B cell (primary cell): ENCODE measurements at regions not wholly inside any gene's neighbourhood (a gene's known extent, or its start where the extent isn't known, plus 50 kb on each side); places are given as distances from the start of the nearest gene placed in this dataset.

ENCODE experiments used
- ATAC-seq: fragments of 200-7000 bp; cut with Tn5 transposase; one replicate; pipeline ENCODE4 v1.10.0; 2021; ENCODE audit warnings: low read depth, mild to moderate bottlenecking, moderate number of reproducible peaks, moderate library complexity
- CTCF ChIA-PET: fragments of 350-600 bp; sonication (Branson Sonifier 250); formaldehyde crosslinking; loops from one replicate; lab custom pipeline; 2021; ENCODE audit warnings: antibody characterized with exemption, inconsistent platforms; lab: Charles Lee
- POLR2A ChIA-PET: fragments of 350-600 bp; sonication (Branson Sonifier 250); formaldehyde crosslinking; loops from one replicate; lab custom pipeline; 2021; ENCODE audit warnings: antibody characterized with exemption; lab: Charles Lee
- DNase-seq: peaks from one replicate; pipeline ENCODE4 v3.0.0; 2013
- H2AFZ ChIP-seq: 2 replicates; pipeline ENCODE4 v1.6.1; 2012; ENCODE audit warnings: mild to moderate bottlenecking, low read depth, low read length; ENCODE audit not compliant: insufficient read depth, poor library complexity, severe bottlenecking
- H3K27ac ChIP-seq, 2 donors: 1 replicate in 1 of 2; 2 replicates in 1 of 2; pipeline ENCODE4 v1.5.1; 2012 to 2013; ENCODE audit warnings: low read length in 2 of 2, mild to moderate bottlenecking in 2 of 2, moderate library complexity in 1 of 2
- H3K27me3 ChIP-seq, 4 experiments: fragments of 200-600 bp in 1 of 4; sonication (generic) in 1 of 4; replicated peaks in 1 of 4; 1 replicate in 2 of 4; 2 replicates in 2 of 4; pipeline versions ENCODE4 v1.6.1 to v1.7.0; 2013 to 2016; ENCODE audit warnings: low read length in 3 of 4, mild to moderate bottlenecking in 2 of 4, mixed read lengths in 1 of 4, moderate library complexity in 1 of 4; ENCODE audit not compliant: insufficient read depth in 4 of 4, control insufficient read depth in 3 of 4; ENCODE audit errors: control extremely low read depth in 1 of 4
- H3K36me3 ChIP-seq, 2 experiments: replicated peaks in 1 of 2; 1 replicate in 1 of 2; 2 replicates in 1 of 2; pipeline versions ENCODE4 v1.6.1 to v1.7.1; 2013; ENCODE audit warnings: low read length in 1 of 2; ENCODE audit not compliant: insufficient read depth in 2 of 2, control insufficient read depth in 1 of 2; ENCODE audit errors: control extremely low read depth in 1 of 2, extremely low read depth in 1 of 2
- H3K4me1 ChIP-seq, 2 donors: fragments of 200-600 bp in 1 of 2; sonication (generic) in 1 of 2; 1 replicate in 1 of 2; 2 replicates in 1 of 2; pipeline versions ENCODE4 v1.5.1 to v1.6.1; 2013 to 2017; ENCODE audit warnings: low read length in 2 of 2; ENCODE audit not compliant: control insufficient read depth in 2 of 2, insufficient read depth in 2 of 2
- H3K4me2 ChIP-seq: replicated peaks from 2 replicates; pipeline ENCODE3; 2012; ENCODE audit warnings: mild to moderate bottlenecking, low read depth, low read length; ENCODE audit not compliant: poor library complexity, severe bottlenecking
- H3K4me3 ChIP-seq, 5 experiments: fragments of 200-600 bp in 1 of 5; sonication (generic) in 1 of 5; 1 replicate in 3 of 5; 2 replicates in 2 of 5; pipeline versions ENCODE4 v1.5.1 to v1.7.0; 2011 to 2016; ENCODE audit warnings: low read length in 4 of 5, mild to moderate bottlenecking in 4 of 5, low read depth in 2 of 5, control low read depth in 1 of 5, moderate library complexity in 1 of 5; ENCODE audit not compliant: insufficient read depth in 1 of 5; ENCODE audit errors: control extremely low read depth in 1 of 5, extremely low read depth in 1 of 5
- H3K79me2 ChIP-seq: fragments of 200-600 bp; sonication (generic); one replicate; pipeline ENCODE4 v1.6.0; 2016; ENCODE audit warnings: low read length; ENCODE audit not compliant: control insufficient read depth, insufficient read depth
- H3K9ac ChIP-seq: fragments of 200-600 bp; sonication (generic); 2 replicates; pipeline ENCODE4 v1.6.1; 2017; ENCODE audit warnings: mild to moderate bottlenecking, low read length, moderate library complexity
- H3K9me3 ChIP-seq, 3 donors: one replicate each; pipeline versions ENCODE4 v1.6.1 to v1.7.1; 2013; ENCODE audit warnings: low read length in 2 of 3; ENCODE audit not compliant: control insufficient read depth in 2 of 3, insufficient read depth in 1 of 3; ENCODE audit errors: control extremely low read depth in 1 of 3
- H4K20me1 ChIP-seq: 2 replicates; pipeline ENCODE4 v1.6.0; 2012; ENCODE audit warnings: mild to moderate bottlenecking, low read length; ENCODE audit not compliant: insufficient read depth, control insufficient read depth, poor library complexity, severe bottlenecking
- H3K27ac Mint-ChIP-seq: one replicate; pipeline ENCODE4 v1.8.0; 2021; ENCODE audit warnings: mixed read lengths
- H3K27me3 Mint-ChIP-seq: one replicate; pipeline ENCODE4 v1.8.0; 2021; ENCODE audit warnings: mixed read lengths
- H3K4me1 Mint-ChIP-seq: one replicate; pipeline ENCODE4 v1.8.0; 2021; ENCODE audit warnings: mixed read lengths
- H3K4me3 Mint-ChIP-seq: one replicate; pipeline ENCODE4 v1.8.0; 2021; ENCODE audit warnings: mixed read lengths
- H3K9me3 Mint-ChIP-seq: one replicate; pipeline ENCODE4 v1.8.0; 2022; ENCODE audit warnings: mixed read lengths; ENCODE audit not compliant: insufficient read depth
- EZH2 ChIP-seq: IDR thresholded peaks from 2 replicates; pipeline ENCODE4 v1.6.1; 2012; ENCODE audit warnings: borderline replicate concordance, low read depth, mild to moderate bottlenecking, moderate library complexity, low read length; ENCODE audit not compliant: insufficient read depth, poor library complexity, severe bottlenecking
- WGBS: methylation state at CpG from one replicate; pipeline ENCODE4 v1.1.5; 2013; ENCODE audit warnings: missing lambda C conversion rate; ENCODE audit not compliant: insufficient coverage; 5-methylcytosine and 5-hydroxymethylcytosine counted together
- intact Hi-C: fragments of 100-400 bp; cut with micrococcal nuclease; formaldehyde crosslinking; loops from one replicate; pipeline ENCODE4 v1.10.0; 2022
- TF ChIP-seq, protein P1 (sequence below): fragments of 200-600 bp; IDR thresholded peaks from one replicate; pipeline ENCODE4 v1.8.0; 2022; ENCODE audit warnings: antibody characterized with exemption, mild to moderate bottlenecking

DNA sequence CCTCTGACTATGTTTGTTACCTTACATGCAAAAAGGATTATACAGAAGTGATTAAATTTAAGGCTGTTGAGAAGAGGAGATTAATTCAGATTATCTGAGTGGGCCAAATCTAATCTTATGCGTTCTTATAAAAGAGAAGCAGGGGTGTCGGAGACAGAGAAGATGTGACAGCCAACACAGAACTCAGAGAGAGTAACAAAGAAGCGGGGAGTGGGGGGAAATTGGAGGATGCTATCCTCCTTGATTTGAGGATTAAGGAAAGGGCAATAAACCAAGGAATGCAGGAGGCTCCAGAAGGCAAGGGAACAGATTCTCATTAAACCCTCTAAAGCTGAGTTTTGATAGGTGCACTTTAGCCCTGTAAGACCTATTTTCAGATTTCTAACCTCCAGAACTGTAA is 291.3 kb upstream of the REG3G start:
- H3K4me2 ChIP-seq, result no peak overlapping the region
- H3K9me3 Mint-ChIP-seq, result peaks cover 2% of the 10 kb centered on the region
- H3K4me3 ChIP-seq, result no peak overlapping the region
- H3K27ac ChIP-seq, result no peak overlapping the region
- no peaks in the 10 kb centered on the region for H4K20me1 ChIP-seq
- TF ChIP-seq EZH2, result no peak
- TF ChIP-seq, protein P1, sequence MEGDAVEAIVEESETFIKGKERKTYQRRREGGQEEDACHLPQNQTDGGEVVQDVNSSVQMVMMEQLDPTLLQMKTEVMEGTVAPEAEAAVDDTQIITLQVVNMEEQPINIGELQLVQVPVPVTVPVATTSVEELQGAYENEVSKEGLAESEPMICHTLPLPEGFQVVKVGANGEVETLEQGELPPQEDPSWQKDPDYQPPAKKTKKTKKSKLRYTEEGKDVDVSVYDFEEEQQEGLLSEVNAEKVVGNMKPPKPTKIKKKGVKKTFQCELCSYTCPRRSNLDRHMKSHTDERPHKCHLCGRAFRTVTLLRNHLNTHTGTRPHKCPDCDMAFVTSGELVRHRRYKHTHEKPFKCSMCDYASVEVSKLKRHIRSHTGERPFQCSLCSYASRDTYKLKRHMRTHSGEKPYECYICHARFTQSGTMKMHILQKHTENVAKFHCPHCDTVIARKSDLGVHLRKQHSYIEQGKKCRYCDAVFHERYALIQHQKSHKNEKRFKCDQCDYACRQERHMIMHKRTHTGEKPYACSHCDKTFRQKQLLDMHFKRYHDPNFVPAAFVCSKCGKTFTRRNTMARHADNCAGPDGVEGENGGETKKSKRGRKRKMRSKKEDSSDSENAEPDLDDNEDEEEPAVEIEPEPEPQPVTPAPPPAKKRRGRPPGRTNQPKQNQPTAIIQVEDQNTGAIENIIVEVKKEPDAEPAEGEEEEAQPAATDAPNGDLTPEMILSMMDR, result no peak
- H3K4me1 ChIP-seq, result no peaks in the 10 kb centered on the region
- DNase-seq (no peak), ATAC-seq (no peak)
- H3K9ac ChIP-seq, result no peak overlapping the region
- ChIA-PET POLR2A (no interaction called here), CTCF (no interaction called here)
- intact Hi-C loops, result no loop called here
- no peaks in the 10 kb centered on the region for H3K27me3 ChIP-seq
- H3K27me3 Mint-ChIP-seq, result no peaks in the 10 kb centered on the region
- H3K4me1 Mint-ChIP-seq, result no peaks in the 10 kb centered on the region
- H2AFZ ChIP-seq, result no peak overlapping the region
- H3K36me3 ChIP-seq, result no peaks in the 10 kb centered on the region
- WGBS, result 100% methylated on average over 3 of the region's 3 CpGs
- no peak overlapping the region for H3K4me3 Mint-ChIP-seq
- H3K9me3 ChIP-seq, result peaks cover 0 to 3% (median 0%) of the 10 kb centered on the region in 3 donors
- H3K27ac Mint-ChIP-seq, result no peak overlapping the region
- H3K79me2 ChIP-seq, result no peaks in the 10 kb centered on the region

DNA sequence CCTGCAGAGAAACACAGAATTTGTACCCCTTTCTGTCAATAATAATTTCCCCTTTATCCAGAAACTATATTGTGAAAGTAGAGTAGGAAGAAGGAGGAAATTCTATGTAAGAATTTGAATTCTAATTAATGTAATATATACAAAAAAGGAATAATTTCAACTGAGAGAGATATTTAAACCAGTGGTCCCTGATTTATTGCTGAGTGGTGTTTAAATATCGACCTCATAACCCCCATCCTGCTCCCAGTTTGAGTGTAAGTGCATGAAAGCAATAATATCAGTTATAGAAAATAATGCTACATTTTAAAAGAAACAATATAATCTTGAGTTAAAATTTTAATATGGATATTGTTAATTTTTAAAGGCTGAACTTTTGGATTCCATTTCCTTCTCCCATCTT is 286.2 kb upstream of the REG3G start:
- H3K27me3 ChIP-seq, result no peaks in the 10 kb centered on the region
- no peaks in the 10 kb centered on the region for H3K4me1 Mint-ChIP-seq
- DNase-seq, result no peak
- no peaks in the 10 kb centered on the region for H4K20me1 ChIP-seq
- intact Hi-C loops, result no loop called here
- no peaks in the 10 kb centered on the region for H3K4me1 ChIP-seq
- H3K27ac Mint-ChIP-seq, result no peak overlapping the region
- H3K36me3 ChIP-seq, result no peaks in the 10 kb centered on the region
- H3K9me3 Mint-ChIP-seq, result peaks cover 3% of the 10 kb centered on the region
- CTCF ChIA-PET, result no interaction called here
- H3K9me3 ChIP-seq, result no peaks in the 10 kb centered on the region
- ATAC-seq, result no peak
- H3K79me2 ChIP-seq, result no peaks in the 10 kb centered on the region
- H3K4me3 ChIP-seq, result no peak overlapping the region
- POLR2A ChIA-PET, result no interaction called here
- WGBS, result no CpG with 5 or more reads among the region's 1 CpG
- TF ChIP-seq EZH2, result no peak
- TF ChIP-seq, protein P1, result no peak
- H3K4me3 Mint-ChIP-seq, result no peak overlapping the region
- no peaks in the 10 kb centered on the region for H3K27me3 Mint-ChIP-seq
- no peak overlapping the region for H3K9ac ChIP-seq
- no peak overlapping the region for H3K4me2 ChIP-seq
- H2AFZ ChIP-seq, result no peak overlapping the region
- H3K27ac ChIP-seq, result no peak overlapping the region
